T-cell (primary cell): ENCODE measurements at regions not wholly inside any gene's neighbourhood (a gene's known extent, or its start where the extent isn't known, plus 50 kb on each side); places are given as distances from the start of the nearest gene placed in this dataset.

Experiments used
- ATAC-seq, 4 experiments: fragments of 200-7000 bp in 3 of 4; fragments of 150-1000 bp in 1 of 4; cut with Tn5 transposase; replicated peaks in 1 of 4; 1 replicate in 3 of 4; 2 replicates in 1 of 4; pipeline ENCODE4 v1.10.0; 2021; ENCODE audit warnings: moderate library complexity in 3 of 4, mild to moderate bottlenecking in 2 of 4, moderate number of reproducible peaks in 1 of 4
- CTCF ChIA-PET, 2 donors: fragments of 300-600 bp; sonication (Branson Sonifier 250); formaldehyde crosslinking; loops; one replicate each; lab custom pipeline; 2022; ENCODE audit warnings: antibody characterized with exemption in 2 of 2; lab: Charles Lee
- POLR2A ChIA-PET, 2 donors: fragments of 300-600 bp; sonication (Branson Sonifier 250); formaldehyde crosslinking; loops; one replicate each; lab custom pipeline; 2022; ENCODE audit warnings: antibody characterized with exemption in 2 of 2; lab: Charles Lee
- DNase-seq, 35 experiments: peaks; one replicate each; pipeline versions ENCODE4 v3.0.0 to v3.0.0-alpha.2; 2013 to 2023
- H3K27ac ChIP-seq: one replicate; pipeline ENCODE4 v1.5.1; 2013; ENCODE audit warnings: low read length
- H3K27me3 ChIP-seq, 2 experiments: replicated peaks in 1 of 2; 1 replicate in 1 of 2; 2 replicates in 1 of 2; pipeline versions ENCODE4 v1.6.1 to v1.7.0; 2013; ENCODE audit warnings: low read length in 1 of 2, mixed read lengths in 1 of 2; ENCODE audit not compliant: control insufficient read depth in 2 of 2, insufficient read depth in 2 of 2; ENCODE audit errors: extremely low read depth in 1 of 2
- H3K36me3 ChIP-seq, 2 donors: 1 replicate in 1 of 2; 2 replicates in 1 of 2; pipeline versions ENCODE4 v1.6.1 to v1.7.0; 2013; ENCODE audit warnings: low read length in 1 of 2; ENCODE audit not compliant: control insufficient read depth in 2 of 2, insufficient read depth in 1 of 2; ENCODE audit errors: extremely low read depth in 1 of 2
- H3K4me1 ChIP-seq, 2 experiments: 1 replicate in 1 of 2; 2 replicates in 1 of 2; pipeline versions ENCODE4 v1.6.1 to v1.7.0; 2013; ENCODE audit warnings: low read length in 2 of 2, mixed read lengths in 1 of 2; ENCODE audit not compliant: insufficient read depth in 2 of 2, control insufficient read depth in 1 of 2; ENCODE audit errors: extremely low read depth in 1 of 2
- H3K4me3 ChIP-seq, 2 donors: 1 replicate in 1 of 2; 2 replicates in 1 of 2; pipeline versions ENCODE4 v1.5.1 to v1.7.0; 2013; ENCODE audit warnings: mild to moderate bottlenecking in 2 of 2, low read length in 1 of 2, moderate library complexity in 1 of 2; ENCODE audit not compliant: control insufficient read depth in 1 of 2; ENCODE audit errors: extremely low read depth in 1 of 2
- H3K9me3 ChIP-seq: 2 replicates; pipeline ENCODE4 v1.7.0; 2013
- H3K27ac Mint-ChIP-seq, 2 donors: one replicate each; pipeline ENCODE4 v1.8.0; 2020 to 2021; ENCODE audit warnings: mild to moderate bottlenecking in 2 of 2, mixed read lengths in 2 of 2
- H3K27me3 Mint-ChIP-seq, 2 donors: one replicate each; pipeline ENCODE4 v1.8.0; 2021 to 2022; ENCODE audit warnings: mixed read lengths in 2 of 2
- H3K36me3 Mint-ChIP-seq: one replicate; pipeline ENCODE4 v1.8.0; 2021; ENCODE audit warnings: mixed read lengths
- H3K4me1 Mint-ChIP-seq, 3 donors: one replicate each; pipeline ENCODE4 v1.8.0; 2020 to 2022; ENCODE audit warnings: mixed read lengths in 3 of 3, mild to moderate bottlenecking in 1 of 3
- H3K4me3 Mint-ChIP-seq, 3 donors: one replicate each; pipeline ENCODE4 v1.8.0; 2020 to 2022; ENCODE audit warnings: mild to moderate bottlenecking in 3 of 3, mixed read lengths in 3 of 3, moderate library complexity in 3 of 3
- H3K9me3 Mint-ChIP-seq, 3 donors: one replicate each; pipeline ENCODE4 v1.8.0; 2020 to 2022; ENCODE audit warnings: mixed read lengths in 3 of 3
- WGBS: methylation state at CpG from one replicate; pipeline ENCODE4 v1.1.5; 2013; ENCODE audit warnings: missing lambda C conversion rate; ENCODE audit not compliant: insufficient coverage; 5-methylcytosine and 5-hydroxymethylcytosine counted together

GRCh38 chr1:239999170-239999569 lies 92.5 kb upstream of the FMN2 start:
- no CpG with 5 or more reads among the region's 2 CpGs for WGBS
- Mint-ChIP-seq H3K4me1 (peaks cover 5 to 7% (median 7%) of the 10 kb centered on the region in 3 donors), H3K4me3 (no peak overlapping the region), H3K9me3 (no peaks in the 10 kb centered on the region), H3K36me3 (no peaks in the 10 kb centered on the region), H3K27me3 (peaks cover 46 to 47% of the 10 kb centered on the region in 2 donors), H3K27ac (no peak overlapping the region)
- Histone ChIP-seq H3K4me1 (no peaks in the 10 kb centered on the region), H3K4me3 (no peak overlapping the region), H3K9me3 (no peaks in the 10 kb centered on the region), H3K36me3 (no peaks in the 10 kb centered on the region), H3K27me3 (peaks cover 18 to 21% of the 10 kb centered on the region in 2 experiments), H3K27ac (no peak overlapping the region)
- ChIA-PET CTCF (no interaction called here), POLR2A (no interaction called here)
- no peak for ATAC-seq
- DNase-seq = no peak

- Mint-ChIP-seq H3K36me3 (no peaks in the 10 kb centered on the region), H3K27me3 (peaks cover 33 to 44% of the 10 kb centered on the region in 2 donors), H3K27ac (no peak overlapping the region), H3K4me3 (no peak overlapping the region), H3K9me3 (no peaks in the 10 kb centered on the region), H3K4me1 (peaks cover 5 to 7% (median 7%) of the 10 kb centered on the region in 3 donors)
- Histone ChIP-seq H3K4me1 (no peaks in the 10 kb centered on the region), H3K36me3 (no peaks in the 10 kb centered on the region), H3K27me3 (peaks cover 15 to 16% of the 10 kb centered on the region in 2 experiments), H3K27ac (no peak overlapping the region), H3K9me3 (no peaks in the 10 kb centered on the region), H3K4me3 (no peak overlapping the region)
- ATAC-seq (no peak), DNase-seq (no peak)
- CTCF ChIA-PET = no interaction called here
- POLR2A ChIA-PET = interaction anchor here in 1 of 2 donors (0.7 kb wide), 1 partner anchor 12 kb away, joined by 6 read pairs; no protein-coding TSS in a partner anchor
- 40% methylated on average over 1 of the region's 4 CpGs for WGBS
These were observed 91.0 kb upstream of the FMN2 start for GRCh38 chr1:240000634-240001033.

- DNase-seq (no peak), ATAC-seq (no peak)
- POLR2A ChIA-PET = interaction anchor here in 1 of 2 donors (0.7 kb wide), 1 partner anchor 12 kb away, joined by 6 read pairs; no protein-coding TSS in a partner anchor
- Histone ChIP-seq H3K4me1 (no peaks in the 10 kb centered on the region), H3K27me3 (peaks cover 14 to 16% of the 10 kb centered on the region in 2 experiments), H3K27ac (no peak overlapping the region), H3K9me3 (no peaks in the 10 kb centered on the region), H3K4me3 (no peak overlapping the region), H3K36me3 (no peaks in the 10 kb centered on the region)
- H3K27me3 Mint-ChIP-seq = peaks cover 28 to 42% of the 10 kb centered on the region in 2 donors
- CTCF ChIA-PET = interaction anchor here in 1 of 2 donors (0.6 to 0.7 kb wide), 2 partner anchors 12 to 1531 kb away, joined by 5 to 6 read pairs; no protein-coding TSS in a partner anchor
- peaks cover 5 to 7% (median 7%) of the 10 kb centered on the region in 3 donors for H3K4me1 Mint-ChIP-seq
- H3K27ac Mint-ChIP-seq = no peak overlapping the region
- no peak overlapping the region for H3K4me3 Mint-ChIP-seq
- no peaks in the 10 kb centered on the region for H3K9me3 Mint-ChIP-seq
- no CpG with 5 or more reads among the region's 7 CpGs for WGBS
- H3K36me3 Mint-ChIP-seq = no peaks in the 10 kb centered on the region
These were observed 90.4 kb upstream of the FMN2 start for GRCh38 chr1:240001177-240001740.

- H3K4me1 ChIP-seq = no peaks in the 10 kb centered on the region
- ChIA-PET POLR2A (no interaction called here), CTCF (interaction anchor here (0.5 to 0.8 kb wide), 4 partner anchors 8 to 781 kb away, joined by 3 to 4 read pairs (median 4); no protein-coding TSS in a partner anchor)
- Mint-ChIP-seq H3K27ac (no peak overlapping the region), H3K9me3 (no peaks in the 10 kb centered on the region), H3K36me3 (no peaks in the 10 kb centered on the region), H3K27me3 (peaks cover 12 to 22% of the 10 kb centered on the region in 2 donors), H3K4me1 (no peaks in the 10 kb centered on the region), H3K4me3 (no peak overlapping the region)
- 50% methylated on average over 5 of the region's 12 CpGs for WGBS
- H3K27me3 ChIP-seq = peaks cover 6 to 16% of the 10 kb centered on the region in 2 experiments
- ATAC-seq (no peak), DNase-seq (peak in 1 of 35 experiments; percentile 29)
- no peaks in the 10 kb centered on the region for H3K9me3 ChIP-seq
- H3K27ac ChIP-seq = no peak overlapping the region
- no peaks in the 10 kb centered on the region for H3K36me3 ChIP-seq
- no peak overlapping the region for H3K4me3 ChIP-seq
These were observed 87.5 kb upstream of the FMN2 start for GRCh38 chr1:240004086-240004749.

- Mint-ChIP-seq H3K4me3 (no peak overlapping the region), H3K36me3 (no peaks in the 10 kb centered on the region), H3K4me1 (no peaks in the 10 kb centered on the region), H3K27me3 (peaks cover 3 to 10% of the 10 kb centered on the region in 2 donors), H3K27ac (no peak overlapping the region), H3K9me3 (peaks cover 4 to 7% (median 7%) of the 10 kb centered on the region in 3 donors)
- Histone ChIP-seq H3K36me3 (no peaks in the 10 kb centered on the region), H3K4me3 (no peak overlapping the region), H3K9me3 (no peaks in the 10 kb centered on the region), H3K27ac (no peak overlapping the region), H3K27me3 (peaks cover 2 to 12% of the 10 kb centered on the region in 2 experiments), H3K4me1 (no peaks in the 10 kb centered on the region)
- CTCF ChIA-PET = interaction anchor here in 1 of 2 donors (0.7 kb wide), 1 partner anchor 1259 kb away, joined by 4 read pairs; no protein-coding TSS in a partner anchor
- no peak for ATAC-seq
- DNase-seq = no peak
- no CpG with 5 or more reads among the region's 5 CpGs for WGBS
- POLR2A ChIA-PET = no interaction called here
These were observed 85.6 kb upstream of the FMN2 start for GRCh38 chr1:240005997-240006650.

- Histone ChIP-seq H3K36me3 (no peaks in the 10 kb centered on the region), H3K4me1 (no peaks in the 10 kb centered on the region), H3K27ac (no peak overlapping the region), H3K9me3 (no peaks in the 10 kb centered on the region), H3K4me3 (no peak overlapping the region), H3K27me3 (peaks cover 0 to 9% of the 10 kb centered on the region in 2 experiments)
- H3K4me3 Mint-ChIP-seq = no peak overlapping the region
- H3K27ac Mint-ChIP-seq = no peak overlapping the region
- peaks cover 0 to 5% of the 10 kb centered on the region in 2 donors for H3K27me3 Mint-ChIP-seq
- ChIA-PET POLR2A (no interaction called here), CTCF (no interaction called here)
- H3K9me3 Mint-ChIP-seq = peaks cover 4 to 7% (median 7%) of the 10 kb centered on the region in 3 donors
- H3K36me3 Mint-ChIP-seq = no peaks in the 10 kb centered on the region
- DNase-seq (no peak), ATAC-seq (no peak)
- no CpG with 5 or more reads among the region's 5 CpGs for WGBS
- H3K4me1 Mint-ChIP-seq = no peaks in the 10 kb centered on the region
These were observed 83.4 kb upstream of the FMN2 start for GRCh38 chr1:240008298-240008697.
